ENCODE measurements at regions not wholly inside any gene's neighbourhood (a gene's known extent, or its start where the extent isn't known, plus 50 kb on each side); places are given as distances from the start of the nearest gene placed in this dataset.

GRCh38 chr7:52958621-52959140, 76.8 kb upstream of the POM121L12 start:
- TF ChIP-seq CTCF (IDR thresholded peaks at IDR 0.05; ENCODE audit: insufficient read depth, low read depth, low read length, missing control alignments) = no peak
- DNase-seq (ENCODE audit: low read depth) = no peak
- H3K4me3 ChIP-seq (ENCODE audit: low read length) = no peak overlapping the region

DNA sequence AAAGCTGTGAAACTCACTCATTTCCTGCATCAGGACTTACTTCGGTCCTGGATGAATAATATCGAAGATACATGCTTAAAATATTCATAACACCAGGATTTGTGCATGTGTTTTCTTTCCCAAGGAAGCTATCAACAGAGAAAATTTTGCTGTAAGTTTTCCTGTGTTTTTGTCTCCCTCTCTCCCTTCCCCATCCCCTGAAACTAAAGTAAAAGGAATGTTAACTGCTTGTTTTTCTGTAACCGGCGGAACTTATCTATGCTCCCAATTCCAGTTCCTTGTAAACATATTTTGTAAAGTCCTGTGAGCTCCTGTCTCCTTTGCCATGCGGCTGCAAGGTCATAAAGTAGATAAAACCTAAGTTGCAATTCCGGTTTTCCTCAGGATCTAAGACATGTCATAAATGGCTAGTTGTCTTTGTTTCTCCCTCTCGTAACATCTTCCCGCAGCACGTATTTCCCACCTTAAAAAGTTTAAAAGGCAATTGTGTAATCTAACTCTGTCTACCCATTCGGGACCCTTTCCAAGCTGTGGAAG, 79.0 kb upstream of the POM121L12 start:
- TF ChIP-seq CTCF (IDR thresholded peaks at IDR 0.05; ENCODE audit: insufficient read depth, low read depth, low read length, missing control alignments) = no peak
- no peak overlapping the region for H3K4me3 ChIP-seq (ENCODE audit: low read length)
- no peak for DNase-seq (ENCODE audit: low read depth)

DNA sequence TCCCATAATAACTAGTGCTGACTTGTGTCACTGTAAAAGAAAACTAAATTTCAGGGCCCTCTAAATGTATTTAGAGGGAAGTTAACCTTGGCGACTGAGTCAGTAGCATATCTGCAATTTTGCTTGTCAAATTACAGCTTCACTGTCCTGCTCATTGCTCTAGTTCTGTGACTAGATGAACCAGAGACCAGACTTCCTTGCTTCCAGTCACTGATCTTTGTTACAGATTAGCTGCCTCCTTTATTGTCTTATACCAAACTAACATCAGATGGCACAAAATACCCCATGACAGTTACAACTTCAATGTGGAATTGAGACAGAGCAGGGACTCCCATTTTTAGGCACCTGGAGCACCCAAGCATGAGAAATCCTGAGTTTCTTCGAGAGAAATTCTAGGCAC, 79.9 kb upstream of the POM121L12 start:
- H3K4me3 ChIP-seq (ENCODE audit: low read length) = no peak overlapping the region
- TF ChIP-seq CTCF (IDR thresholded peaks at IDR 0.05; ENCODE audit: insufficient read depth, low read depth, low read length, missing control alignments) = no peak
- no peak for DNase-seq (ENCODE audit: low read depth)

DNA sequence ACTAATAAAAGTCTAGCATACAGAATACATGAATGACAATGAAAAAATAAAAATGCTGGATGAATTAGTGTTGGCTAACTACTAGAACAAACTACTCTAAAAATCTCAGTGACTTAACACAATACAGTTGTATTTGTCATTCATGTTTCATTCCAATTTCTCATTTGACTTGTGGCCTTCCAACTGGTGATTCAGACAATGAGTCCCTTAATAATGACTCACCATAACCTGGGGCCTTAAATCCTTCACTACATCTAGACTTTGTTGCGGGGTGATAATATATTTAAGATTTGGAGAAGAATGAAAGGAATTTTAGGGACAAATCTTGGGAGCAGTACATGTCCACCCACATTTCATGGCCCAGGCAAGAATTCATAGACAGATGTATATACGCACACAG, 90.5 kb upstream of the POM121L12 start:
- no peak for TF ChIP-seq CTCF (IDR thresholded peaks at IDR 0.05; ENCODE audit: insufficient read depth, low read depth, low read length, missing control alignments)
- no peak overlapping the region for H3K4me3 ChIP-seq (ENCODE audit: low read length)
- DNase-seq (ENCODE audit: low read depth) = peak; percentile 16

DNA sequence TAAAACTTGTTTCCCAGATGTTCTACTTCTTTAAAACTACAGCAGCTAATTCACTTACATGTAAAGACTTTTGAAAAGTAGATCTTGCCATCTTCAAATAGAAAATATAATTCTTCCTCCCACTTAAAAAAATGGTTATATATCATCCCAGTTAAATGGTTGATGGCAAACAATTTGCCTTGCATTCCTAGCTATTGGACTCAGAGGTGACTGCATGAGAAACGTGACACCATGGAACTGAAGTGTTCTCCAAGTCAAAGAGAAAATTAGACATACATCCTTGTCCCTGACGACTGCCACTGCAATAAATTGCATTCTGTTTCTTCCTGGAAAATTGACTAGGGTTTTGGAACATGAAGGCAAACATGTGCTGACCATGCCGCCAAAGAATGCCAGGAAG, 95.0 kb upstream of the POM121L12 start:
- no peak overlapping the region for H3K4me3 ChIP-seq (ENCODE audit: low read length)
- no peak for TF ChIP-seq CTCF (IDR thresholded peaks at IDR 0.05; ENCODE audit: insufficient read depth, low read depth, low read length, missing control alignments)
- no peak for DNase-seq (ENCODE audit: low read depth)

DNA sequence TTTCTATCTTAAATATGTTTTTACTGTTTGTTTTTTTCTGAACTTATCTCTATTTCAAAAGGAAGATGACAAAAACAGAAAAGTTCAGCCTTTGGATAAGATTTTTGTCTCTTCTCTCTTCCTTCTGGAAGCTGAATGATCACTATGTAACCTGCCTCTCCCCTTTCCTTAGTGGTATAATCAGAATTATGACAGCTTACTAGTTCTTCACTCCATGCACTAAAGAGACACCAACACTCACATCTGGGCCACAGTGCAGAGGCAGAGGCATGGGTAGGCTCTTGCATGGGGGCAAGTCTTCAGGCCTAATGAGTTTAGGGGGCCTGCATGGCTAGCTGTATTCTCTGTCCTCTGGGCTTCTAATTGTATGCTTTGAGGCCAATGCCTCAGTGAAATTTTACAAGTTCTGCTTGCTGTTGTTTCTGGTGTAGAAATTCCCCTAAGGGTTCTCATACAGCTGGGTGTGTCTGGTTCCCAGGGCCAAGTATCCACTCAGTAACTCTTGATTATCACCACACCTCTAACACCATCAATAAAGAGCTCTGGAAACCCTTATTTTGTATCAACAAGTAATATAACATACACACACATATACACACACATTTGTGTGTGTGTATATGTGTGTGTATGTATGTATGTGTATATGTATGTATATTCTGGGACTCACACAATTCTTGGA, 96.8 kb upstream of the POM121L12 start:
- TF ChIP-seq CTCF (IDR thresholded peaks at IDR 0.05; ENCODE audit: insufficient read depth, low read depth, low read length, missing control alignments) = no peak
- no peak overlapping the region for H3K4me3 ChIP-seq (ENCODE audit: low read length)
- DNase-seq (ENCODE audit: low read depth) = no peak

DNA sequence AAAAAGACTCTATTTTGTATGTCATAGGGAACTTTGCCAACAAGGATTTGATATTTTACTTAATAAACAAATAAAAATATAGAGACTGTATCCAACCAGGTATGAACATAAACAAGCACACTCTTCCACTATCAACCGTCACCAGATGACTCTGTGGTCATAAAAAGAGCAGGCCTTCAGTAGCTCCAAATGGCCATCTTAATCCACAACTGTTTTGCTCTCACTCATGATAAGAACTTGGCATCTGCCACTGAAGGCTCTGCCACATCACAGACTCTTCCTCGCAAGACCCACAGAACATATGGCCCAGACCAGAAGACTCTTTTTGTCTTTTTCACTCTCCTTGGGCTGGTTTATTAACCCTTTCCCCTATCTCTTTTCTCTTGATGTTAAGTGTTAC, 98.7 kb upstream of the POM121L12 start:
- no peak overlapping the region for H3K4me3 ChIP-seq (ENCODE audit: low read length)
- DNase-seq (ENCODE audit: low read depth) = no peak
- TF ChIP-seq CTCF (IDR thresholded peaks at IDR 0.05; ENCODE audit: insufficient read depth, low read depth, low read length, missing control alignments) = no peak

All from epithelial cell of esophagus (primary cell).